HCT116 (cell line): ENCODE measurements at regions not wholly inside any gene's neighbourhood (a gene's known extent, or its start where the extent isn't known, plus 50 kb on each side); places are given as distances from the start of the nearest gene placed in this dataset.

Source experiments
- ATAC-seq: fragments of 200-7000 bp; cut with Tn5 transposase; 2 replicates; pipeline ENCODE4 v1.9.1; 2020; ENCODE audit warnings: mild to moderate bottlenecking, moderate library complexity
- BruUV-seq: library from RNA; stranded (reverse); fragments of 400-500 nt; replicated peaks from 2 replicates; lab custom pipeline; 2021; lab: Mats Ljungman, UMichigan
- CTCF ChIA-PET: fragments of 300-600 bp; sonication (Branson Sonifier 250); formaldehyde crosslinking; loops from one replicate; lab custom pipeline; 2021; ENCODE audit warnings: antibody characterized with exemption; lab: Charles Lee
- POLR2A ChIA-PET: fragments of 300-600, 350-600 bp; sonication (Branson Sonifier 250); formaldehyde crosslinking; loops from one replicate; lab custom pipeline; 2021; ENCODE audit warnings: antibody characterized with exemption; lab: Charles Lee
- RAD21 ChIA-PET, 2 experiments: fragments of 300-600 bp; sonication (Branson Sonifier 250); formaldehyde crosslinking; loops; one replicate each; lab custom pipeline; 2023; ENCODE audit warnings: low total read pairs in 2 of 2; ENCODE audit not compliant: uncharacterized antibody in 2 of 2, unreplicated experiment in 2 of 2, low non-redundant PET in 1 of 2; lab: Charles Lee
- DNase-seq: peaks from one replicate; pipeline ENCODE4 v3.0.0-alpha.2; 2010; ENCODE audit warnings: low read depth, low spot score
- H2AFZ ChIP-seq: fragments of 200-600 bp; shearing (Covaris generic), sonication (generic); 2 replicates; pipeline ENCODE4 v1.6.1; 2017; ENCODE audit warnings: low read depth, mixed run types, mixed read lengths, antibody characterized with exemption, low read length; ENCODE audit not compliant: poor library complexity, severe bottlenecking
- H3K27ac ChIP-seq: 2 replicates; pipeline ENCODE4 v1.5.1; 2012; ENCODE audit warnings: low read depth, low read length
- H3K27me3 ChIP-seq: fragments of 200-600 bp; sonication (generic); 2 replicates; pipeline ENCODE4 v1.6.1; 2016; ENCODE audit warnings: mixed run types, low read length, mixed read lengths; ENCODE audit not compliant: insufficient read depth
- H3K36me3 ChIP-seq, 2 experiments: fragments of 200-500 bp in 1 of 2; fragments of 200-600 bp in 1 of 2; sonication (Bioruptor generic) in 1 of 2; sonication (generic) in 1 of 2; 2 replicates each; pipeline versions ENCODE4 v1.5.1 to v1.6.1; 2014 to 2016; ENCODE audit warnings: low read length in 2 of 2, inconsistent platforms in 1 of 2, mixed read lengths in 1 of 2, mixed run types in 1 of 2; ENCODE audit not compliant: insufficient read depth in 2 of 2, control insufficient read depth in 1 of 2
- H3K4me1 ChIP-seq, 2 experiments: fragments of 200-600 bp in 1 of 2; sonication (generic) in 1 of 2; 2 replicates each; pipeline versions ENCODE4 v1.5.1 to v1.6.1; 2012 to 2017; ENCODE audit warnings: low read length in 2 of 2, inconsistent platforms in 1 of 2, mild to moderate bottlenecking in 1 of 2, mixed read lengths in 1 of 2, mixed run types in 1 of 2, moderate library complexity in 1 of 2; ENCODE audit not compliant: insufficient read depth in 2 of 2, control insufficient read depth in 1 of 2
- H3K4me2 ChIP-seq: fragments of 200-600 bp; sonication (generic); 2 replicates; pipeline ENCODE4 v1.6.1; 2017; ENCODE audit warnings: mixed run types, low read length, mixed read lengths
- H3K4me3 ChIP-seq, 2 experiments: fragments of 200-600 bp in 1 of 2; sonication (generic) in 1 of 2; replicated peaks in 1 of 2; 2 replicates each; pipeline ENCODE4 v1.5.1; 2011 to 2016; ENCODE audit warnings: low read length in 2 of 2, control low read depth in 1 of 2, low read depth in 1 of 2, mild to moderate bottlenecking in 1 of 2, mixed read lengths in 1 of 2, mixed run types in 1 of 2
- H3K79me2 ChIP-seq: fragments of 200-600 bp; sonication (generic); 2 replicates; pipeline ENCODE4 v1.6.1; 2017; ENCODE audit warnings: mild to moderate bottlenecking, mixed run types, low read length, moderate library complexity, mixed read lengths; ENCODE audit not compliant: insufficient read depth
- H3K9ac ChIP-seq: fragments of 200-600 bp; sonication (generic); 2 replicates; pipeline ENCODE4 v1.6.1; 2016; ENCODE audit warnings: low read length, mixed read lengths
- H3K9me2 ChIP-seq: fragments of 200-600 bp; sonication (generic), shearing (Covaris generic); 2 replicates; pipeline ENCODE4 v1.6.1; 2017; ENCODE audit warnings: mixed run types, mild to moderate bottlenecking, moderate library complexity; ENCODE audit not compliant: insufficient read depth
- H3K9me3 ChIP-seq, 2 experiments: fragments of 200-500 bp in 1 of 2; fragments of 200-600 bp in 1 of 2; sonication (Bioruptor generic) in 1 of 2; sonication (generic) in 1 of 2; 2 replicates each; pipeline ENCODE4 v1.6.1; 2014 to 2017; ENCODE audit warnings: low read length in 2 of 2, mixed read lengths in 2 of 2, inconsistent platforms in 1 of 2, low read depth in 1 of 2, mild to moderate bottlenecking in 1 of 2, mixed run types in 1 of 2, moderate library complexity in 1 of 2; ENCODE audit not compliant: control insufficient read depth in 1 of 2, insufficient read depth in 1 of 2
- H4K20me1 ChIP-seq: fragments of 200-600 bp; sonication (generic), shearing (Covaris generic); 2 replicates; pipeline ENCODE4 v1.6.1; 2017; ENCODE audit warnings: mixed run types, mild to moderate bottlenecking, moderate library complexity; ENCODE audit not compliant: insufficient read depth
- CEBPB ChIP-seq: IDR thresholded peaks from 2 replicates; pipeline ENCODE4 v1.6.1; 2012; ENCODE audit warnings: low read depth
- ELF1 ChIP-seq: IDR thresholded peaks from 2 replicates; pipeline ENCODE4 v1.6.1; 2012; ENCODE audit warnings: low read depth, borderline replicate concordance
- EZH2 ChIP-seq: fragments of 200-600 bp; sonication (generic); IDR thresholded peaks from 2 replicates; pipeline ENCODE4 v1.6.1; 2017; ENCODE audit warnings: antibody characterized with exemption, mixed run types
- EZH2phosphoT487 ChIP-seq: fragments of 200-600 bp; IDR thresholded peaks from 2 replicates; pipeline ENCODE4 v1.6.1; 2018; ENCODE audit warnings: antibody characterized with exemption, borderline replicate concordance
- FOSL1 ChIP-seq: IDR thresholded peaks from 2 replicates; pipeline ENCODE4 v1.6.1; 2012; ENCODE audit warnings: low read depth
- POLR2A ChIP-seq: IDR thresholded peaks from 2 replicates; pipeline ENCODE4 v1.7.0; 2011; ENCODE audit warnings: borderline replicate concordance; ENCODE audit not compliant: insufficient read depth, insufficient read length; ENCODE audit errors: extremely low read depth
- POLR2AphosphoS5 ChIP-seq: IDR thresholded peaks from 2 replicates; pipeline ENCODE4 v1.6.1; 2011; ENCODE audit warnings: mild to moderate bottlenecking, low read depth, low read length, moderate library complexity
- RAD21 ChIP-seq: IDR thresholded peaks from 2 replicates; pipeline ENCODE4 v1.6.1; 2012; ENCODE audit warnings: low read depth, mild to moderate bottlenecking
- SP1 ChIP-seq: IDR thresholded peaks from 2 replicates; pipeline ENCODE4 v1.6.1; 2012; ENCODE audit warnings: low read depth
- TCF7L2 ChIP-seq: IDR thresholded peaks from 2 replicates; pipeline ENCODE4 v1.7.0; 2011; ENCODE audit warnings: borderline replicate concordance, inconsistent platforms; ENCODE audit not compliant: insufficient read depth, insufficient read length; ENCODE audit errors: extremely low read depth
- YY1 ChIP-seq: IDR thresholded peaks from 2 replicates; pipeline ENCODE4 v1.6.1; 2011; ENCODE audit warnings: low read length, low read depth, moderate library complexity, mild to moderate bottlenecking; ENCODE audit not compliant: insufficient replicate concordance; ENCODE audit errors: extremely low read depth
- ZFX ChIP-seq: fragments of 450-650 bp; IDR thresholded peaks from 2 replicates; pipeline ENCODE4 v1.6.1; 2017
- intact Hi-C: fragments of 100-400 bp; cut with micrococcal nuclease; formaldehyde crosslinking; loops from 2 replicates; pipeline ENCODE4 v1.10.0; 2022
- TF ChIP-seq, protein P1 (sequence below): IDR thresholded peaks from 2 replicates; pipeline ENCODE4 v1.6.1; 2012
- TF ChIP-seq, protein P2 (sequence below), 3 experiments: fragments of 200-600 bp in 1 of 3; sonication (generic) in 1 of 3; IDR thresholded peaks in 2 of 3; conservative IDR thresholded peaks in 1 of 3; 2 replicates each; pipeline ENCODE4 v1.5.1; 2012 to 2017; ENCODE audit warnings: low read depth in 2 of 3, low read length in 2 of 3, antibody characterized with exemption in 1 of 3, borderline replicate concordance in 1 of 3, control low read depth in 1 of 3, mild to moderate bottlenecking in 1 of 3, mixed read lengths in 1 of 3, mixed run types in 1 of 3, moderate library complexity in 1 of 3; ENCODE audit not compliant: insufficient read depth in 1 of 3

DNA sequence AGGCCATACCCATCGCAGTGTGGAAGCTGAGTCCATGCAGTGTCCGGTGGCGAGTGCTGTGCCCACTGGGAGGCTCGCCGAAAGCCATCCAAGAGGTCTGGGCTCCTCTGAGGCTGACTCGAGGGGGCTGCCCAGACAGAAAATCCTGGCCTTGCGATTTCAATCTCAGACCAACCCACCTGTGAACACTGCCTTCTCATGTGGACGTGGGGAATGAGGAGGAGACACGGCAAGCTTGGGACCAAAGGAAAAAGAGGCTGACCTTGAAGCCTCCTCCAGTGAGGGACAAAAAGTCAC, 157.2 kb upstream of the AFDN start:
- ChIA-PET RAD21 (no interaction called here), POLR2A (no interaction called here), CTCF (no interaction called here)
- intact Hi-C loops = no loop called here
- Histone ChIP-seq H3K4me1 (no peaks in the 10 kb centered on the region), H2AFZ (no peak overlapping the region), H3K9ac (no peak overlapping the region), H3K4me2 (no peak overlapping the region), H3K9me2 (no peaks in the 10 kb centered on the region), H3K9me3 (peaks cover 0 to 10% of the 10 kb centered on the region in 2 experiments; a peak in 1 of 4 replicates), H3K27ac (no peak overlapping the region), H3K27me3 (no peaks in the 10 kb centered on the region), H3K4me3 (no peak overlapping the region), H3K79me2 (no peaks in the 10 kb centered on the region), H3K36me3 (no peaks in the 10 kb centered on the region), H4K20me1 (no peaks in the 10 kb centered on the region)
- ATAC-seq (no peak), DNase-seq (no peak)
- TF ChIP-seq YY1 (no peak), ZFX (no peak), POLR2A (no peak), FOSL1 (no peak), POLR2AphosphoS5 (no peak), CEBPB (no peak), ELF1 (no peak), EZH2 (no peak), RAD21 (no peak), EZH2phosphoT487 (no peak), SP1 (no peak), TCF7L2 (no peak)
- TF ChIP-seq, protein P1, sequence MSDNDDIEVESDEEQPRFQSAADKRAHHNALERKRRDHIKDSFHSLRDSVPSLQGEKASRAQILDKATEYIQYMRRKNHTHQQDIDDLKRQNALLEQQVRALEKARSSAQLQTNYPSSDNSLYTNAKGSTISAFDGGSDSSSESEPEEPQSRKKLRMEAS = no peak
- TF ChIP-seq, protein P2, sequence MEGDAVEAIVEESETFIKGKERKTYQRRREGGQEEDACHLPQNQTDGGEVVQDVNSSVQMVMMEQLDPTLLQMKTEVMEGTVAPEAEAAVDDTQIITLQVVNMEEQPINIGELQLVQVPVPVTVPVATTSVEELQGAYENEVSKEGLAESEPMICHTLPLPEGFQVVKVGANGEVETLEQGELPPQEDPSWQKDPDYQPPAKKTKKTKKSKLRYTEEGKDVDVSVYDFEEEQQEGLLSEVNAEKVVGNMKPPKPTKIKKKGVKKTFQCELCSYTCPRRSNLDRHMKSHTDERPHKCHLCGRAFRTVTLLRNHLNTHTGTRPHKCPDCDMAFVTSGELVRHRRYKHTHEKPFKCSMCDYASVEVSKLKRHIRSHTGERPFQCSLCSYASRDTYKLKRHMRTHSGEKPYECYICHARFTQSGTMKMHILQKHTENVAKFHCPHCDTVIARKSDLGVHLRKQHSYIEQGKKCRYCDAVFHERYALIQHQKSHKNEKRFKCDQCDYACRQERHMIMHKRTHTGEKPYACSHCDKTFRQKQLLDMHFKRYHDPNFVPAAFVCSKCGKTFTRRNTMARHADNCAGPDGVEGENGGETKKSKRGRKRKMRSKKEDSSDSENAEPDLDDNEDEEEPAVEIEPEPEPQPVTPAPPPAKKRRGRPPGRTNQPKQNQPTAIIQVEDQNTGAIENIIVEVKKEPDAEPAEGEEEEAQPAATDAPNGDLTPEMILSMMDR (IDR thresholded peaks at IDR 0.05 in 2 of 3, conservative IDR thresholded peaks at IDR 0.05 in 1 of 3; ENCODE audit: borderline replicate concordance in 1 of 3, insufficient read depth in 1 of 3, low read depth in 2 of 3, low read length in 2 of 3) = no peak
- no TSS peak for BruUV-seq
